ENCODE measurements at regions not wholly inside any gene's neighbourhood (a gene's known extent, or its start where the extent isn't known, plus 50 kb on each side); places are given as distances from the start of the nearest gene placed in this dataset.

- DNase-seq = no peak
Measured at GRCh38 chr17:79340333-79341221, 266.0 kb downstream of the ENGASE start.

DNA sequence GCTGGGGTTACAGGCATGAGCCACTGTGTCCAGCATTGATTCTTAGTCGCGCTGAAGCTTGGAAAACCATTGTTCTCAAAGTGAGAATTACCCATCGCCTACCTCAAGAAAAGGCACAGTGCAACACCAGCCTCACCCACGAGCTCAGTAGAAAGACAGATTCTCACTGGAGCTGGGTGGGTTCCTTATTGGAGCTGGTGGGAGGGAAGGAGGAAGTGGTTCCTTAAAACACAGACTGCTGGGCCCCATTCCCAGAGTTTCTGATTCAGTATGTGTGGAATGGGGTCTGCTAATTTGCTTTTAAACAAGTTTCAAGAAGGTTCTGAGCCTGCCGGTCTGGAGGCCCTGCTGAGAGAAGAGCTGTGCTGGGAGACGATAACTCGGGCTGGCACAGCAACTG, 264.7 kb downstream of the ENGASE start:
- no peak for DNase-seq

- no peak for DNase-seq
Measured at GRCh38 chr17:79338604-79339003, 264.0 kb downstream of the ENGASE start.

- no peak for DNase-seq
Measured at GRCh38 chr17:79338152-79338551, 263.5 kb downstream of the ENGASE start.

GRCh38 chr17:79337053-79337452, 262.4 kb downstream of the ENGASE start:
- DNase-seq = no peak

DNA sequence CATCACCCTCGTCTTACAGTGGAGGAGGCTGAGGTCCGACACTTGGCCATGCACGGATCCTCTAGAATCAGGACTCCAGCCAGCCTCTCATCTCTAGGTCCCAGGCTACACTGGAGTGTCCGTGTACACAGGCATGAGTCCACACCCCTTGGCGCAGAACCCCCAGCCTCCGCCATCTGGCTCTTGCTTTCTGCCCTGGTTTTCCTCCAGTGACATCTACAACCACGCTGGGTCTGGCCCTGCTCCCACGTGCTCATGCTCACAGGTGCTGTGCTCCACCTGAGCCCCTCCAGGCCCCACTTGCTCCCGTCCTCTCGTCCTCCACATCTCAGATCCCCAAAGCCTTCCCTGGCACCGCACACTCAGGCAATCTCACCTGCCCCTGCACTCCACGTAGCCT, 260.8 kb downstream of the ENGASE start:
- no peak for DNase-seq

DNA sequence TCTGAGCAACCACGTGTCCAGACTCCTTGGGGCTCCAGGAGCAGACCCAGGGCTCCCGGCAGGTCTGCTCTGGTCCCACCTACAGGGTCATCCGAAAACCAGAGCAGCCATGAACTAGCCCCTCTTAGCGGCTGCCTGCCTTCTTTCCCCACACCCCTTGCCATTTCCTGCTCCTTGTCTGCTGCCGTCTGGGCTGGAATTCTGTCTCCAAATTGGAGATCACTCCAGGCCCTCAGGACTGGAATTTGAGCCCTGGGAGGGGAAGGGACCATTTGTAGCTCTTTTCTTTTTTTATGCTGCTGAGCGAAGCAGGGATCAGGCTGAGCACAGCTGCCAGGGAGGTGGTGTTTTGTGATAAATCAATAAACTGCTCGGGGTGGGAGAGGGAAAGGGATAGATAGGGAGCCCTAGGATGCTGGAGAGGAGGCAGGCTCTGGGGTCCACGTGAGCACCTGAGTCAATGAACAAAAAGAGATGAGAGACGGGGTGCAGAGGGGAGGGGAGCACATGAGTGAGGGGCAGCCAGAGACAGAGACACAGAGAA, 257.5 kb downstream of the ENGASE start:
- DNase-seq = no peak

GRCh38 chr17:79331492-79331891, 256.9 kb downstream of the ENGASE start:
- DNase-seq = no peak

DNA sequence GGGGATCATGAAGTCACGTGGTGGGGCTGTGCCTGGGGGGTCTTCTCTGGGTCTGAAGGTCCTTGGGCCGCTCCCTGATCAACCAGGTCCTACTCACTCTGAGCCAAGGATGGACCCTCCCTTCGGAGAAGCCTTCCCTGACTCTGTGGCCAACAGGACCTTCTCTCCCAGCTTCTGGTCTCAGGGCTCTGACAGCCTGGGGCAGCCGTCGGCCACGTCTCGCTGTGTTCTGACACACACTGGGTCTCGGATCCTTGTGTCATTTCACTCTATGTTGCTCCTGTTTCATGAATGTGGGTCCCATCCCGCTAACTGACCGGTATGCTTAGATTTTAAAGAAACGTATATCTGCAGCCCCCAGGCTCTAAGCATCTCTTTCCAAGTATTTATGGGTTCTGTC, 256.1 kb downstream of the ENGASE start:
- DNase-seq = no peak

DNA sequence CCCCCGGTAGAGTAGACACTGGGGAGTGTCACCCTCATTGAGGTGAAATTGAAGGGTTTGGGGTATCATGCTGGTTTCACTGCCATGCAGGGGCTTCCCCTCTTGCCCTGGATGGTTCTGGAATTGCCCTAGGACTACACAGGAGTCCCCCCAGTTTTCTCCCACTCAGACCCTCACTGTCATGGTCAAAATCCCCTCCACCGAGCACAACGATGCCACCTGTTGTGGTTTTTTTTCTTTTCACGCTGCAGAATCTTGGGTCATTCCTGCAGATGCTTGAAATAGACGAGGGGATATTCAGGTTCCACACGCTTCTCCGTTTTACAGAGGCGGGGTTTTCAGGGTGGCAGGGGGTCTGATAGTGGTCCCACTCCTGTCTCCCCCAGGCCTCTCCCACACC, 255.6 kb downstream of the ENGASE start:
- DNase-seq = no peak

- no peak for DNase-seq
Measured at GRCh38 chr17:79326814-79327213, 252.2 kb downstream of the ENGASE start.

GRCh38 chr17:79325709-79326430, 251.2 kb downstream of the ENGASE start:
- no peak for DNase-seq

DNA sequence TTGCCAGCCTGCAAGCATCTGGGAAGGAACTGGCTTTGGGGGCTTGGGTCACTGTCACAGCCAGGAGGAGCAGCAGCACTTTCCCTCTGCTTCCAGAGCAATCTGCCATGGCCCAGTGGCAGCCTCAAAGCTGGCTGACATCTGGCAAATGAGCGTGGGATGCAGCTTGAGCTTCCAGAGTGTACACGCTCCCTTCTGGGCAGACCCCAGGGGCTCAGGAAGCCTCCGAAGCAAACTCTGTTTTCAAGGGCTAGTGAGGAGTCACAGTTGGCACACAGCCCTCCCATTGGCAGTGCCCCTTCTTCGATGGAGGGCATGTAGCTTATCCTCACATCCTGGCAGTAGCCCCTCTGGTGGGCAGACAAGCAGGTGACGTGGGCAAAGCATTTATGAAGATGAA, 249.6 kb downstream of the ENGASE start:
- no peak for DNase-seq

GRCh38 chr17:79323566-79323965, 248.9 kb downstream of the ENGASE start:
- no peak for DNase-seq

DNA sequence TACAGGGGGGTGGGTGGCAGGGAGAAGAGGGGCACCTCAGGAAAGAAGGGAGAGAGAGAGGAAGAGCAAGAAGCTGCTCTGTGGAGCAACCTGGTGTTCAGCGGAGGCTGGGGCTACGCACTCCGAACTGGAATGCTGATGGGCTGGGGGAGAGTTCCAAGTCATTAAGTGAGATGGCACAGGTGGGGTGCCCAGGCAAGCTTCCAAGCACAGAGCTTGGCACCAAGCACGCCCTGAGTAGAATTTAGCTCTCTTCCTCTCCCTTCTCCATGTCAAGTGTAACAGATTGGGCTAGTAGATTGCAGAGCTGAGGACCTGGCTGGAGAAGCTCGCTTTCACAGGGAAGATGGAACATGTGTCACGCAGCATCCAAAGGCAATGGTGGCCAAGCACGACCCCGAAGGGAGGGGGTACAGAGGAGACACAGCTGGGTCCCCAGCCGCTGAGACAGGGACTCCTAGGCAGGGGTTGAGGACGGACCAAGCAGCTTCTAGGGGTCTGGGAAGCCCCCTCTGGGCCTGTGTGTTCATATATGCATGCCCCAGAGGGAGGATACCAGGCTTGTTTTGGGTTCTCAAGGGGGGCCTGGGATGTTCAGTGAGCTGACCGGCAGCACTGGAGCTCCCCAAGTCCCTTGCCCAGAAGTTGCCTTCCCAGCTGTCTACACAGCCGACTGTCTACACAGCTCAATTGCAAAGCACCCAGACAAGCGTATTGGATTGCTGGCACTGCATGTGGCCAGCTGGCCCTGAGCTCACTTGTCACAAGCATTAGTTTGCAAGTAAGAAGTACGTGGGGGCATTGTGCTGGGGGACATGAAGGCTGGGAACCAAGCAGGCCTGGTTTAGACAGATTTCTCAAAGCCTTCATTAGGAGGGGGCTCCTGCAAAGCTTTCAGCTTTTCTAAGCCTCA, 247.8 kb downstream of the ENGASE start:
- DNase-seq = no peak

- no peak for DNase-seq
Measured at GRCh38 chr17:79320331-79320730, 245.7 kb downstream of the ENGASE start.

GRCh38 chr17:79317916-79318315, 243.3 kb downstream of the ENGASE start:
- DNase-seq = no peak

- no peak for DNase-seq
Measured at GRCh38 chr17:79316805-79317204, 242.2 kb downstream of the ENGASE start.

DNA sequence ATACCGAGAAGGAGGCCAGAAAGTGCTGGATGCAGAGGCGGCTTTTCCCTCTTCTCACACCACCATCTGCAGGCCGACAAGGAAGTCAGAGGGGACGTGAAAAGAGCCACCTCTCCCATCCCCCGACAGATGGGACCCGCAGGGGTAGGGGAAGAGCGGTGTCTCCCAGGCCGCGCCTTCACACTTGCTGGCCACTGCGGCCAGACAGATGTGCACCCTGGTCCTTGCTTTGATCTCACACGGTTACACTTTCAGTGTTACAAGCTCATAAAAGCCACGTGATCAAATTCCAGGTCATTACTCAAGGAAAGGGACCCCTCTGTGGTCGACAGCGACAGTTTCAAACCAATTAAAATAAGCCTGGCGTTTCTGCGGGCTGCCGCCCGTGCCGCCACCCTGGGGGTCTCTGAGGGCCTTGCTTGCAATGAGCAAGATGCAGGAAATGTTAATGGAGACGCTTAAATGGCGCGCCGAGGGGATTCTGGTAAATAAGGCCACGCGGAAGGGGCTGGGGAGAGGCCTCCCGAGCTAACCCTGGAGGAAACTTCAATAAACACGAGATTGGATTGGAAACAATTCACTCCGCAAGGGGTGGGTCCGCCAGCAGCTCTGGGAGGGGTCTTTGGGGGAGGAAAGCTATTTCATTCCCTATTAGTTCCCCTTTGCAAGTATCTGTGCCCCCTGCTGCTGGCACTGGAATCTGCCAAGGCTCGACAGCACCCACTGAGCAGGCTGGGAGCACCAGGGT, 240.9 kb downstream of the ENGASE start:
- DNase-seq = no peak

DNA sequence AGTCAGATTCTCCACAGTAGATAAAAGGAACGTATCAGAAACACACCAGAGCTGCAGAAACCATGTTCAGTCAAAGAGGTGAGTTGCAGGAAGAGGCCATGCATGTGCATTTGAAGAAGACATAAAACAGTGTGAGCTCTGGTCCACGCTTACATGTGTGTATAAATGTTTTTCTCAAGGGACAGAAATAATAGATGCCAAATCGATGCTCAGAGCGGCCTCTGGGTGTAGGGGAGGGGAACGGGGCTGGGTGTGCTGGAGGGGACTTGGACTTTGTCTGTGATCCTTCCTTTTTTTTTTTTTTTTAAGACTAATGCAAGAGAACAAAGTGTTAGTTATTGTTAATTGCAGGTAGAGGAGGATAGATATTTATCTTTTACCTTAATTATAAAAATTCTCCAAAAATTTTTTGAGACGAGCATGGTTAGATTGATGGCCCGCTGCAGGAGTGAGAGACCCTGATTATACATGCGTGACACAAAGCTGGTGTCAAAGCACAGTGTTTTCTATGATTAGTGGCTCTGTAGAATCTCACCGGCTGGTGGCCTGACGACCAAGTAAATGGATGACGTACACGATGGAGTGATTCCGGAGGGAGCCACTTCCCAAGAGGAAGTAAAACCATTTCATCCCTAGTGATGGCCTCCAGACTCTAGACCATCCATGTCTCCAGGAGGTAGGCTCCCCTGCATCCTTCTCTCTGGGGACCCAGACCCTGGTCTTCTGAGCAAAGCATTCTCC, 240.2 kb downstream of the ENGASE start:
- DNase-seq = no peak

DNA sequence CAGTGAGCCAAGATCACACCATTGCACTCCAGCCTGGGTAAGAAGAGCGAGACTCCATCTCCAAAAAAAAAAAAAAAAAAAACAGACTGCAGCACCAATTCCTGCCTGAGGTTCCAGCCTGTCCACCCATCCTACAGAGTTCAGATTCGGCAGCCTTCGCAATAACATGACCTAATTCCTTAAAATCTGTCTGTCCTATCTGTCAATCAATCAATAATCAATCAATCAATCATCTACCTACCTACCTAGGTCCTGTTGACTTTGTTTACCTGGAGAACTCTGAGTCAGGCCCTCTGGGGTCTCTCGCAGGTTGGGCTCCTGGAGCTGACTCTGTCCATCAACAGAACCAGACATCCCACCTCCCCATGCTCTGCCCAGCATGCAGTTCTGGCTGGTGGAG, 236.7 kb downstream of the ENGASE start:
- no peak for DNase-seq
